Naive thymus-derived CD4-positive, alpha-beta T cell (primary cell): ENCODE measurements at regions not wholly inside any gene's neighbourhood (a gene's known extent, or its start where the extent isn't known, plus 50 kb on each side); places are given as distances from the start of the nearest gene placed in this dataset.

Source experiments
- ATAC-seq: fragments of 150-1000 bp; cut with Tn5 transposase; 2 replicates; pipeline ENCODE4 v1.10.0; 2021; ENCODE audit warnings: mild to moderate bottlenecking, moderate library complexity
- CTCF ChIA-PET: fragments of 350-600 bp; sonication (Branson Sonifier 250); formaldehyde crosslinking; loops from one replicate; lab custom pipeline; 2021; ENCODE audit warnings: antibody characterized with exemption; lab: Charles Lee
- POLR2A ChIA-PET: fragments of 350-600 bp; sonication (Branson Sonifier 250); formaldehyde crosslinking; loops from one replicate; lab custom pipeline; 2021; ENCODE audit warnings: antibody characterized with exemption, inconsistent platforms; lab: Charles Lee
- DNase-seq, 9 donors: peaks; one replicate each; pipeline versions ENCODE4 v3.0.0 to v3.0.0-alpha.2; 2020 to 2022; ENCODE audit warnings: mixed read lengths in 1 of 9
- H3K27ac ChIP-seq: one replicate; pipeline ENCODE4 v1.7.0; 2013; ENCODE audit warnings: mild to moderate bottlenecking, low read depth, low read length, moderate library complexity
- H3K27me3 ChIP-seq, 2 donors: one replicate each; pipeline ENCODE4 v1.7.0; 2013; ENCODE audit warnings: low read length in 2 of 2, mild to moderate bottlenecking in 2 of 2, moderate library complexity in 2 of 2; ENCODE audit not compliant: control insufficient read depth in 2 of 2, insufficient read depth in 2 of 2
- H3K36me3 ChIP-seq, 3 experiments: 1 replicate in 2 of 3; 2 replicates in 1 of 3; pipeline ENCODE4 v1.7.0; 2013; ENCODE audit warnings: low read length in 3 of 3, mild to moderate bottlenecking in 3 of 3, moderate library complexity in 1 of 3; ENCODE audit not compliant: insufficient read depth in 3 of 3, control insufficient read depth in 2 of 3
- H3K4me1 ChIP-seq, 2 donors: one replicate each; pipeline ENCODE4 v1.7.0; 2013; ENCODE audit warnings: low read length in 2 of 2, mild to moderate bottlenecking in 2 of 2, moderate library complexity in 1 of 2; ENCODE audit not compliant: control insufficient read depth in 2 of 2, insufficient read depth in 2 of 2
- H3K4me3 ChIP-seq: 2 replicates; pipeline ENCODE4 v1.7.0; 2013; ENCODE audit warnings: mild to moderate bottlenecking, low read length
- H3K9me3 ChIP-seq, 3 experiments: 1 replicate in 2 of 3; 2 replicates in 1 of 3; pipeline ENCODE4 v1.7.0; 2013; ENCODE audit warnings: low read length in 3 of 3; ENCODE audit not compliant: control insufficient read depth in 2 of 3
- H3K27ac Mint-ChIP-seq, 9 donors: one replicate each; pipeline ENCODE4 v1.8.0; 2020 to 2022; ENCODE audit warnings: mixed read lengths in 9 of 9, mild to moderate bottlenecking in 8 of 9, moderate library complexity in 5 of 9, inconsistent platforms in 2 of 9
- H3K27me3 Mint-ChIP-seq, 5 donors: one replicate each; pipeline ENCODE4 v1.8.0; 2021 to 2022; ENCODE audit warnings: mixed read lengths in 5 of 5, mild to moderate bottlenecking in 1 of 5
- H3K36me3 Mint-ChIP-seq, 5 donors: one replicate each; pipeline ENCODE4 v1.8.0; 2020 to 2022; ENCODE audit warnings: mixed read lengths in 5 of 5, mild to moderate bottlenecking in 3 of 5, inconsistent platforms in 1 of 5
- H3K4me1 Mint-ChIP-seq, 7 donors: one replicate each; pipeline ENCODE4 v1.8.0; 2020 to 2022; ENCODE audit warnings: mixed read lengths in 7 of 7, mild to moderate bottlenecking in 3 of 7, inconsistent platforms in 1 of 7
- H3K4me3 Mint-ChIP-seq, 10 donors: one replicate each; pipeline ENCODE4 v1.8.0; 2020 to 2022; ENCODE audit warnings: mild to moderate bottlenecking in 10 of 10, mixed read lengths in 10 of 10, moderate library complexity in 6 of 10, inconsistent platforms in 2 of 10
- H3K9me3 Mint-ChIP-seq, 11 donors: one replicate each; pipeline ENCODE4 v1.8.0; 2020 to 2022; ENCODE audit warnings: mixed read lengths in 11 of 11, mild to moderate bottlenecking in 4 of 11, inconsistent platforms in 1 of 11, moderate library complexity in 1 of 11
- intact Hi-C, 2 donors: fragments of 100-400 bp; cut with micrococcal nuclease; formaldehyde crosslinking; loops; one replicate each; pipeline ENCODE4 v1.15.1; 2023

GRCh38 chr1:187454010-187454409 lies 625.3 kb downstream of the PLA2G4A start:
- no peaks in the 10 kb centered on the region for H3K4me1 ChIP-seq
- H3K27ac ChIP-seq, result no peak overlapping the region
- intact Hi-C loops, result no loop called here
- CTCF ChIA-PET, result no interaction called here
- H3K9me3 Mint-ChIP-seq, result peaks cover 0 to 8% (median 0%) of the 10 kb centered on the region in 11 donors
- H3K36me3 ChIP-seq, result no peaks in the 10 kb centered on the region
- H3K4me3 Mint-ChIP-seq, result no peak overlapping the region
- DNase-seq, result no peak
- H3K27me3 Mint-ChIP-seq, result no peaks in the 10 kb centered on the region
- no peaks in the 10 kb centered on the region for H3K4me1 Mint-ChIP-seq
- no peak overlapping the region for H3K27ac Mint-ChIP-seq
- H3K36me3 Mint-ChIP-seq, result no peaks in the 10 kb centered on the region
- H3K27me3 ChIP-seq, result no peaks in the 10 kb centered on the region
- ATAC-seq, result no peak
- H3K4me3 ChIP-seq, result no peak overlapping the region
- POLR2A ChIA-PET, result no interaction called here
- H3K9me3 ChIP-seq, result no peaks in the 10 kb centered on the region

GRCh38 chr1:187456446-187456845 lies 627.7 kb downstream of the PLA2G4A start:
- ChIA-PET CTCF (no interaction called here), POLR2A (no interaction called here)
- H3K4me3 Mint-ChIP-seq, result no peak overlapping the region
- intact Hi-C loops, result no loop called here
- Histone ChIP-seq H3K27me3 (no peaks in the 10 kb centered on the region), H3K9me3 (no peaks in the 10 kb centered on the region), H3K27ac (no peak overlapping the region), H3K36me3 (no peaks in the 10 kb centered on the region), H3K4me1 (no peaks in the 10 kb centered on the region), H3K4me3 (no peak overlapping the region)
- peaks cover 0 to 13% (median 2%) of the 10 kb centered on the region in 11 donors for H3K9me3 Mint-ChIP-seq
- no peaks in the 10 kb centered on the region for H3K27me3 Mint-ChIP-seq
- no peaks in the 10 kb centered on the region for H3K4me1 Mint-ChIP-seq
- H3K27ac Mint-ChIP-seq, result no peak overlapping the region
- no peaks in the 10 kb centered on the region for H3K36me3 Mint-ChIP-seq
- no peak for DNase-seq
- no peak for ATAC-seq

GRCh38 chr1:187460093-187460492 lies 631.3 kb downstream of the PLA2G4A start:
- DNase-seq, result no peak
- intact Hi-C loops, result no loop called here
- Histone ChIP-seq H3K36me3 (no peaks in the 10 kb centered on the region), H3K27me3 (no peaks in the 10 kb centered on the region), H3K4me1 (no peaks in the 10 kb centered on the region), H3K27ac (no peak overlapping the region), H3K4me3 (no peak overlapping the region), H3K9me3 (peaks cover 0 to 5% (median 0%) of the 10 kb centered on the region in 3 experiments)
- Mint-ChIP-seq H3K36me3 (peaks cover 0 to 4% (median 0%) of the 10 kb centered on the region in 5 donors), H3K9me3 (peaks cover 8 to 38% (median 15%) of the 10 kb centered on the region in 11 donors), H3K27me3 (no peaks in the 10 kb centered on the region), H3K4me3 (no peak overlapping the region), H3K4me1 (peaks cover 0 to 2% (median 0%) of the 10 kb centered on the region in 7 donors), H3K27ac (no peak overlapping the region)
- POLR2A ChIA-PET, result no interaction called here
- ATAC-seq, result no peak
- CTCF ChIA-PET, result no interaction called here

GRCh38 chr1:187464320-187464719 lies 635.6 kb downstream of the PLA2G4A start:
- H3K4me3 ChIP-seq, result no peak overlapping the region
- Mint-ChIP-seq H3K27ac (no peak overlapping the region), H3K4me1 (peaks cover 0 to 2% (median 0%) of the 10 kb centered on the region in 7 donors), H3K4me3 (no peak overlapping the region), H3K36me3 (peaks cover 0 to 4% (median 0%) of the 10 kb centered on the region in 5 donors), H3K27me3 (no peaks in the 10 kb centered on the region), H3K9me3 (peaks cover 9 to 54% (median 21%) of the 10 kb centered on the region in 11 donors)
- H3K27ac ChIP-seq, result no peak overlapping the region
- H3K4me1 ChIP-seq, result no peaks in the 10 kb centered on the region
- H3K36me3 ChIP-seq, result no peaks in the 10 kb centered on the region
- peaks cover 0 to 5% (median 0%) of the 10 kb centered on the region in 3 experiments for H3K9me3 ChIP-seq
- DNase-seq, result no peak
- ChIA-PET POLR2A (no interaction called here), CTCF (no interaction called here)
- no peaks in the 10 kb centered on the region for H3K27me3 ChIP-seq
- no peak for ATAC-seq
- intact Hi-C loops, result no loop called here

GRCh38 chr1:187465441-187465840 lies 636.7 kb downstream of the PLA2G4A start:
- Mint-ChIP-seq H3K9me3 (peaks cover 9 to 55% (median 21%) of the 10 kb centered on the region in 11 donors), H3K27me3 (no peaks in the 10 kb centered on the region), H3K36me3 (peaks cover 0 to 4% (median 0%) of the 10 kb centered on the region in 5 donors), H3K4me3 (no peak overlapping the region), H3K27ac (no peak overlapping the region), H3K4me1 (peaks cover 0 to 2% (median 0%) of the 10 kb centered on the region in 7 donors)
- Histone ChIP-seq H3K4me3 (no peak overlapping the region), H3K4me1 (no peaks in the 10 kb centered on the region), H3K27me3 (no peaks in the 10 kb centered on the region), H3K27ac (no peak overlapping the region), H3K9me3 (peaks cover 0 to 5% (median 0%) of the 10 kb centered on the region in 3 experiments), H3K36me3 (no peaks in the 10 kb centered on the region)
- intact Hi-C loops, result no loop called here
- ChIA-PET POLR2A (no interaction called here), CTCF (no interaction called here)
- ATAC-seq (no peak), DNase-seq (no peak)

- H3K27me3 ChIP-seq, result no peaks in the 10 kb centered on the region
- H3K9me3 ChIP-seq, result peaks cover 0 to 2% (median 0%) of the 10 kb centered on the region in 3 experiments
- Mint-ChIP-seq H3K4me1 (no peaks in the 10 kb centered on the region), H3K36me3 (peaks cover 0 to 3% (median 0%) of the 10 kb centered on the region in 5 donors), H3K9me3 (peaks cover 2 to 28% (median 8%) of the 10 kb centered on the region in 11 donors), H3K27me3 (no peaks in the 10 kb centered on the region), H3K4me3 (no peak overlapping the region), H3K27ac (no peak overlapping the region)
- no peaks in the 10 kb centered on the region for H3K36me3 ChIP-seq
- H3K4me1 ChIP-seq, result no peaks in the 10 kb centered on the region
- CTCF ChIA-PET, result no interaction called here
- H3K27ac ChIP-seq, result no peak overlapping the region
- POLR2A ChIA-PET, result no interaction called here
- no peak overlapping the region for H3K4me3 ChIP-seq
- no peak for ATAC-seq
- no peak for DNase-seq
- intact Hi-C loops, result no loop called here
These were observed 641.1 kb downstream of the PLA2G4A start for GRCh38 chr1:187469836-187470235.

- POLR2A ChIA-PET, result no interaction called here
- Histone ChIP-seq H3K4me1 (no peaks in the 10 kb centered on the region), H3K27me3 (no peaks in the 10 kb centered on the region), H3K27ac (no peak overlapping the region), H3K4me3 (no peak overlapping the region), H3K36me3 (no peaks in the 10 kb centered on the region), H3K9me3 (no peaks in the 10 kb centered on the region)
- no peak overlapping the region for H3K4me3 Mint-ChIP-seq
- peaks cover 1 to 32% (median 5%) of the 10 kb centered on the region in 11 donors for H3K9me3 Mint-ChIP-seq
- intact Hi-C loops, result no loop called here
- DNase-seq (no peak), ATAC-seq (no peak)
- H3K27me3 Mint-ChIP-seq, result no peaks in the 10 kb centered on the region
- H3K27ac Mint-ChIP-seq, result no peak overlapping the region
- no peaks in the 10 kb centered on the region for H3K4me1 Mint-ChIP-seq
- H3K36me3 Mint-ChIP-seq, result peaks cover 0 to 3% (median 0%) of the 10 kb centered on the region in 5 donors
- CTCF ChIA-PET, result no interaction called here
These were observed 642.8 kb downstream of the PLA2G4A start for GRCh38 chr1:187471555-187471954.
